Caco-2 (cell line): ENCODE measurements at regions not wholly inside any gene's neighbourhood (a gene's known extent, or its start where the extent isn't known, plus 50 kb on each side); places are given as distances from the start of the nearest gene placed in this dataset.

ENCODE experiments used
- BruUV-seq: library from RNA; stranded (reverse); fragments of 400-500 nt; replicated peaks from 2 replicates; lab custom pipeline; 2021; lab: Mats Ljungman, UMichigan
- CTCF ChIA-PET: fragments of 300-600 bp; sonication (Branson Sonifier 250); formaldehyde crosslinking; loops from one replicate; lab custom pipeline; 2022; ENCODE audit warnings: antibody characterized with exemption; lab: Charles Lee
- POLR2A ChIA-PET: fragments of 300-600 bp; sonication (Branson Sonifier 250); formaldehyde crosslinking; loops from one replicate; lab custom pipeline; 2022; ENCODE audit warnings: antibody characterized with exemption; lab: Charles Lee
- DNase-seq, 2 experiments: peaks; one replicate each; pipeline versions ENCODE4 v3.0.0 to v3.0.0-alpha.2; 2020 to 2022
- H3K27me3 ChIP-seq: replicated peaks from 2 replicates; pipeline ENCODE4 v1.6.0; 2011; ENCODE audit warnings: low read length; ENCODE audit not compliant: control insufficient read depth, insufficient read depth
- H3K36me3 ChIP-seq: 2 replicates; pipeline ENCODE4 v1.5.1; 2011; ENCODE audit warnings: low read length; ENCODE audit not compliant: control insufficient read depth, insufficient read depth
- H3K4me1 ChIP-seq: fragments of 250-450 bp; sonication (Bioruptor Pico); 2 replicates; pipeline ENCODE4 v1.5.1; 2020; ENCODE audit warnings: mild to moderate bottlenecking
- H3K4me3 ChIP-seq: 2 replicates; pipeline ENCODE4 v1.5.1; 2011; ENCODE audit warnings: low read depth, mild to moderate bottlenecking, control low read depth, low read length
- H3K9me3 ChIP-seq: fragments of 250-450 bp; sonication (Bioruptor Pico); 2 replicates; pipeline ENCODE4 v1.5.1; 2020; ENCODE audit warnings: mild to moderate bottlenecking, moderate library complexity
- H3K27ac Mint-ChIP-seq: one replicate; pipeline ENCODE4 v1.8.0; 2022; ENCODE audit warnings: mixed read lengths; ENCODE audit not compliant: unreplicated experiment
- H3K27me3 Mint-ChIP-seq: one replicate; pipeline ENCODE4 v1.8.0; 2022; ENCODE audit warnings: mixed read lengths; ENCODE audit not compliant: insufficient read depth, unreplicated experiment
- H3K36me3 Mint-ChIP-seq: one replicate; pipeline ENCODE4 v1.8.0; 2022; ENCODE audit warnings: mild to moderate bottlenecking, mixed read lengths; ENCODE audit not compliant: insufficient read depth, unreplicated experiment
- H3K4me1 Mint-ChIP-seq: one replicate; pipeline ENCODE4 v1.8.0; 2022; ENCODE audit warnings: low read depth, mixed read lengths; ENCODE audit not compliant: unreplicated experiment
- H3K4me3 Mint-ChIP-seq: one replicate; pipeline ENCODE4 v1.8.0; 2022; ENCODE audit warnings: mild to moderate bottlenecking, moderate library complexity, mixed read lengths; ENCODE audit not compliant: unreplicated experiment
- H3K9me3 Mint-ChIP-seq: one replicate; pipeline ENCODE4 v1.8.0; 2022; ENCODE audit warnings: mixed read lengths; ENCODE audit not compliant: unreplicated experiment
- CTCF ChIP-seq, 2 experiments: fragments of 200-600 bp in 1 of 2; IDR thresholded peaks; 1 replicate in 1 of 2; 2 replicates in 1 of 2; pipeline versions ENCODE4 v1.5.1 to v1.8.0; 2011 to 2022; ENCODE audit warnings: antibody characterized with exemption in 1 of 2, control low read depth in 1 of 2, inconsistent platforms in 1 of 2, low read depth in 1 of 2, low read length in 1 of 2, mild to moderate bottlenecking in 1 of 2, moderate library complexity in 1 of 2; ENCODE audit not compliant: insufficient read depth in 1 of 2, severe bottlenecking in 1 of 2, unreplicated experiment in 1 of 2
- intact Hi-C: fragments of 100-400 bp; cut with micrococcal nuclease; formaldehyde crosslinking; loops from one replicate; pipeline ENCODE4 v1.10.0; 2022; ENCODE audit not compliant: unreplicated experiment

DNA sequence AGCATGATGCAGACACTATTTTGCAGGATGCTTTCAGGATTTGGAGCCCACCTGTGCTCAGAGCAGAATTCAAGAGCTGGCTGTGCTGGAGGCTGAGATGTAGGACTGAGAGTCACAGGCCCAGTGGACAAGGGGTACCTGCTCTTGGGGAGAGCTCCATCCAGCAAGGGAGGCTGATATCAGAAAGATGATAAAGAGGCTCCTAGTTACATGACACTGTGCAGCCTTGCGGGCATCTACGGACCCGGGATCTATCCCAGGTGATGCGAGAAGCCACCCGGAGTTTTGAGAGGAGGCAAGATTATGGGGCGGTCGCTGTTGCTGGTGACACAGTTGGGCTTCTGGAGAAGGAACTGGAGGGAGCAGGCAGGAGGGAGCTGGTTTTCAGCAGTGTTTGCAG is 579.0 kb downstream of the TBC1D22A start:
- no peaks in the 10 kb centered on the region for H3K36me3 Mint-ChIP-seq
- no peak for DNase-seq
- ChIA-PET CTCF (no interaction called here), POLR2A (no interaction called here)
- Histone ChIP-seq H3K27me3 (no peaks in the 10 kb centered on the region), H3K4me1 (no peaks in the 10 kb centered on the region), H3K36me3 (no peaks in the 10 kb centered on the region), H3K9me3 (no peaks in the 10 kb centered on the region), H3K4me3 (no peak overlapping the region)
- peaks cover 21% of the 10 kb centered on the region for H3K27me3 Mint-ChIP-seq
- peaks cover 2% of the 10 kb centered on the region for H3K9me3 Mint-ChIP-seq
- no TSS peak for BruUV-seq
- no peak for TF ChIP-seq CTCF (IDR thresholded peaks at IDR 0.05; ENCODE audit: insufficient read depth in 1 of 2, low read depth in 1 of 2, low read length in 1 of 2, severe bottlenecking in 1 of 2, unreplicated experiment in 1 of 2)
- H3K27ac Mint-ChIP-seq: no peak overlapping the region
- H3K4me3 Mint-ChIP-seq: no peak overlapping the region
- intact Hi-C loops: no loop called here
- no peaks in the 10 kb centered on the region for H3K4me1 Mint-ChIP-seq

DNA sequence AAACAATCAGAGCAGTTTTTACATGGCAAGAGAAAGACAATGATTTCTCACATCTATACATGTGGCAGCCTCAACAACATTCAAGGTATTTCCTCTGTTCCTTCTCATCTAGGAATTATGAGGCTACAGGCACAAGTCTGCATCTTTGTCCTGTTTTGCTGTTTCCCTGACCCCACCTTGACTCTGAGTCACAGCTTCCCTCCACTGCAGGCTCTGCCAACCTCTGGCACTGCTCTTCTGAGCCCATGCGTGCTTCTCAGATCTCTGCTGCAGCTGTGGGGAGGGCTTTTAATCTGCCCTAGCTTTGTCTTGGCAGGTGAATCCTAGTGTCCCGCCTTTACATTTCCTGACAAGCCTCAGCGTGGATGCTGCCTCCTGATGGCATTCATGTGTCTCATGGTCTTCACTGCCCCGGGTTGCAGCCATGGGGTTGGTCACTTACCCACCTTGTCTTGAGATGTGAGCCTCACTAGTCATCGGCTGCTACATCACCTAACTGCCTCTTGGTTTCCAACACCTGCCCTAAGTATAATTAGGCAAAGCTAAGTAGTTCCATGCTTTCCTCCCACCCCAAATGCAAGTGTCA is 578.5 kb downstream of the TBC1D22A start:
- Histone ChIP-seq H3K27me3 (no peaks in the 10 kb centered on the region), H3K36me3 (no peaks in the 10 kb centered on the region), H3K9me3 (no peaks in the 10 kb centered on the region), H3K4me1 (no peaks in the 10 kb centered on the region), H3K4me3 (no peak overlapping the region)
- ChIA-PET CTCF (no interaction called here), POLR2A (no interaction called here)
- no TSS peak for BruUV-seq
- Mint-ChIP-seq H3K9me3 (peaks cover 7% of the 10 kb centered on the region), H3K4me1 (no peaks in the 10 kb centered on the region), H3K27ac (no peak overlapping the region), H3K4me3 (no peak overlapping the region), H3K36me3 (no peaks in the 10 kb centered on the region), H3K27me3 (peaks cover 24% of the 10 kb centered on the region)
- intact Hi-C loops: no loop called here
- DNase-seq: no peak
- no peak for TF ChIP-seq CTCF (IDR thresholded peaks at IDR 0.05; ENCODE audit: insufficient read depth in 1 of 2, low read depth in 1 of 2, low read length in 1 of 2, severe bottlenecking in 1 of 2, unreplicated experiment in 1 of 2)

DNA sequence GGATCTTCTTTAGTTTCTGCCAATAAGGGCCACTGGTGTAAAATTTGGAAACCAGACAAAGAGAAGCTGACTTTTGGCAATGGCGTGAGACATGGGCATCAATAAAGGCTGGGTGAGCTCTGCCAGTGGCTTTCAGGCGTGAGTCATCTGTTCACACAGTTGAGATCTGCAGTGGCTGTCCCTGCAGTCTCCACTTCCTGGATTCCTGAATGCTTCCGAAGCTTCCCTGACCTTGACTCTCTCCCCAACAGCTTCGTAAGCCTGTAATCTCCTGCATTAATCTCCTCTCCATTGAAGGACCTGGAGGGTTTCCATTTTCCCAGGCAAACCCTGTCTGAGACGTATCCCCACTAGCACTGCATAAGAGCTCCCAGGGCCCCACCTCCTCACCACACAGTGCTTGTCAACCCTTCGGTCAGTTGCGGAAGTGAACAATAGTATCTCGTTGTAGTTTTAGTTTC is 574.7 kb downstream of the TBC1D22A start:
- H3K4me3 Mint-ChIP-seq: peak overlapping the region; percentile 65
- H3K9me3 ChIP-seq: no peaks in the 10 kb centered on the region

More for the DNA sequence above, 574.7 kb downstream of the TBC1D22A start:
- Histone ChIP-seq H3K36me3 (no peaks in the 10 kb centered on the region), H3K27me3 (no peaks in the 10 kb centered on the region), H3K4me3 (no peak overlapping the region), H3K4me1 (no peaks in the 10 kb centered on the region)
- Mint-ChIP-seq H3K27me3 (peaks cover 20% of the 10 kb centered on the region), H3K27ac (no peak overlapping the region), H3K36me3 (no peaks in the 10 kb centered on the region), H3K9me3 (peaks cover 13% of the 10 kb centered on the region), H3K4me1 (no peaks in the 10 kb centered on the region)
- CTCF ChIA-PET: no interaction called here
- POLR2A ChIA-PET: no interaction called here
- BruUV-seq: no TSS peak
- TF ChIP-seq CTCF (IDR thresholded peaks at IDR 0.05; ENCODE audit: insufficient read depth in 1 of 2, low read depth in 1 of 2, low read length in 1 of 2, severe bottlenecking in 1 of 2, unreplicated experiment in 1 of 2): no peak
- intact Hi-C loops: no loop called here
- DNase-seq: no peak
